Amygdala (tissue), 56 donors: ENCODE measurements at regions not wholly inside any gene's neighbourhood (a gene's known extent, or its start where the extent isn't known, plus 50 kb on each side); places are given as distances from the start of the nearest gene placed in this dataset.

ENCODE experiments used
- DNase-seq, 56 donors: peaks; one replicate each; lab custom pipeline; 2025; lab: John Stamatoyannopoulos, UW

DNA sequence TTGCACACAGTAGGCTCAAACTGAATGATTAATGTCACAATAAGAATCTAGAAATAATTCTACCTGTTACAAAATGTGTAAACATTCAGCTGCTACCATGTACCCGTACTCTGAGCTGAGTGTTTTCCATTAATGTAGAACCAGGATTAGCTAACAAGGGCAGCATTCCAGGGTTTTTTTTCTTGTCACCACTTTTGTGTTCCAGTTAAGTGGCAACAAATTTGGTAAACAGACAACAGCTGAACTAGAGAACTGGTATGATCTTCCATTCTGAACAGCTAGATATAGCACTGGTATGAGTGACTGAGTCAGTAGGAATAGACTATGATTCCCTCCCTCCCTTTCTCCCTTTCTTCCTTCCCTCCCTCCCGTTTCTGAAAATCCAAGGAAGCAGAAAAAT, 229.4 kb downstream of the CD47 start:
- no peak for DNase-seq
